WTC11 (cell line): ENCODE measurements at regions not wholly inside any gene's neighbourhood (a gene's known extent, or its start where the extent isn't known, plus 50 kb on each side); places are given as distances from the start of the nearest gene placed in this dataset.

Source experiments
- ATAC-seq: fragments of 200-7000 bp; cut with Tn5 transposase; 2 replicates; pipeline ENCODE4 v1.10.0; 2021; ENCODE audit warnings: mild to moderate bottlenecking, moderate library complexity
- CTCF ChIA-PET: fragments of 300-600 bp; sonication (Branson Sonifier 250); formaldehyde crosslinking; loops from one replicate; lab custom pipeline; 2021; ENCODE audit warnings: antibody characterized with exemption; lab: Charles Lee
- POLR2A ChIA-PET: fragments of 350-600 bp; sonication (Branson Sonifier 250); formaldehyde crosslinking; loops from one replicate; lab custom pipeline; 2021; ENCODE audit warnings: antibody characterized with exemption; lab: Charles Lee
- DNase-seq: peaks from one replicate; pipeline ENCODE4 v3.0.0; 2021; ENCODE audit warnings: low spot score
- H3K27ac Mint-ChIP-seq: 2 replicates; pipeline ENCODE4 v1.8.0; 2021; ENCODE audit warnings: mixed read lengths
- H3K27me3 Mint-ChIP-seq: 2 replicates; pipeline ENCODE4 v1.8.0; 2021; ENCODE audit warnings: low read depth, mild to moderate bottlenecking, moderate library complexity, mixed read lengths
- H3K36me3 Mint-ChIP-seq: 2 replicates; pipeline ENCODE4 v1.8.0; 2021; ENCODE audit warnings: mixed read lengths
- H3K4me1 Mint-ChIP-seq: 2 replicates; pipeline ENCODE4 v1.8.0; 2022; ENCODE audit warnings: mixed read lengths
- H3K4me3 Mint-ChIP-seq: 2 replicates; pipeline ENCODE4 v1.8.0; 2021; ENCODE audit warnings: mild to moderate bottlenecking, moderate library complexity, mixed read lengths
- H3K9me3 Mint-ChIP-seq: 2 replicates; pipeline ENCODE4 v1.8.0; 2021; ENCODE audit warnings: mixed read lengths
- ATF1 ChIP-seq: sonication (generic); formaldehyde crosslinking; IDR thresholded peaks from 2 replicates; pipeline ENCODE4 v1.8.1; 2023; ENCODE audit warnings: mild to moderate bottlenecking, moderate library complexity, missing genetic modification reagents
- CREB1 ChIP-seq: sonication (generic); formaldehyde crosslinking; IDR thresholded peaks from 2 replicates; pipeline ENCODE4 v1.8.0; 2023; ENCODE audit warnings: mild to moderate bottlenecking, missing genetic modification reagents
- FOXJ3 ChIP-seq: sonication (generic); formaldehyde crosslinking; IDR thresholded peaks from 2 replicates; pipeline ENCODE4 v1.9.0; 2021; ENCODE audit warnings: missing genetic modification reagents, mild to moderate bottlenecking, borderline replicate concordance
- FOXP1 ChIP-seq: sonication (generic); formaldehyde crosslinking; IDR thresholded peaks from 2 replicates; pipeline ENCODE4 v1.8.0; 2022; ENCODE audit warnings: missing genetic modification reagents, mild to moderate bottlenecking, moderate library complexity, borderline replicate concordance
- GRHL2 ChIP-seq: fragments of 250-450 bp; sonication (Bioruptor Pico); IDR thresholded peaks from 2 replicates; pipeline ENCODE4 v1.8.0; 2022; ENCODE audit warnings: mild to moderate bottlenecking, moderate library complexity; ENCODE audit not compliant: insufficient replicate concordance, severe bottlenecking
- MXD4 ChIP-seq: fragments of 250-450 bp; sonication (Bioruptor Pico); IDR thresholded peaks from 2 replicates; pipeline ENCODE4 v1.8.0; 2021; ENCODE audit warnings: mild to moderate bottlenecking, moderate library complexity, borderline replicate concordance
- NFYB ChIP-seq: sonication (generic); formaldehyde crosslinking; conservative IDR thresholded peaks from 2 replicates; pipeline ENCODE4 v1.8.0; 2022; ENCODE audit warnings: low read depth, missing genetic modification reagents
- NR1H2 ChIP-seq: sonication (generic); formaldehyde crosslinking; IDR thresholded peaks from 2 replicates; pipeline ENCODE4 v1.9.0; 2021; ENCODE audit warnings: mild to moderate bottlenecking, moderate library complexity, missing genetic modification reagents
- PRRX2 ChIP-seq: fragments of 250-450 bp; sonication (Bioruptor Pico); IDR thresholded peaks from 2 replicates; pipeline ENCODE4 v1.8.0; 2021; ENCODE audit warnings: mild to moderate bottlenecking
- SMAD3 ChIP-seq: sonication (generic); formaldehyde crosslinking; IDR thresholded peaks from 2 replicates; pipeline ENCODE4 v1.8.0; 2022; ENCODE audit warnings: missing genetic modification reagents, mild to moderate bottlenecking, borderline replicate concordance
- SMAD4 ChIP-seq: sonication (generic); formaldehyde crosslinking; IDR thresholded peaks from 2 replicates; pipeline ENCODE4 v1.8.0; 2022; ENCODE audit warnings: mild to moderate bottlenecking, missing genetic modification reagents
- SOX15 ChIP-seq: fragments of 250-450 bp; sonication (Bioruptor Pico); IDR thresholded peaks from 2 replicates; pipeline ENCODE4 v1.9.0; 2021; ENCODE audit warnings: mild to moderate bottlenecking
- ZNF138 ChIP-seq: sonication (generic); formaldehyde crosslinking; conservative IDR thresholded peaks from 2 replicates; pipeline ENCODE4 v1.8.1; 2022; ENCODE audit warnings: mild to moderate bottlenecking, moderate library complexity, missing genetic modification reagents
- ZNF317 ChIP-seq: sonication (generic); formaldehyde crosslinking; IDR thresholded peaks from 2 replicates; pipeline ENCODE4 v1.8.1; 2023; ENCODE audit warnings: low read depth, mild to moderate bottlenecking, moderate library complexity, missing genetic modification reagents, borderline replicate concordance
- ZNF396 ChIP-seq: fragments of 250-450 bp; sonication (Bioruptor Pico); IDR thresholded peaks from 2 replicates; pipeline ENCODE4 v1.8.0; 2021; ENCODE audit warnings: mild to moderate bottlenecking, moderate library complexity, borderline replicate concordance
- ZNF423 ChIP-seq: fragments of 250-450 bp; sonication (Bioruptor Pico); IDR thresholded peaks from 2 replicates; pipeline ENCODE4 v2.1.2; 2022; ENCODE audit warnings: mild to moderate bottlenecking, moderate library complexity
- ZNF671 ChIP-seq: fragments of 250-450 bp; sonication (Bioruptor Pico); IDR thresholded peaks from 2 replicates; pipeline ENCODE4 v1.8.0; 2021; ENCODE audit warnings: mild to moderate bottlenecking
- TF ChIP-seq, protein P1 (sequence below): sonication (generic); formaldehyde crosslinking; IDR thresholded peaks from 2 replicates; pipeline ENCODE4 v1.8.0; 2022; ENCODE audit warnings: mild to moderate bottlenecking, missing genetic modification reagents
- TF ChIP-seq, protein P2 (sequence below): sonication (generic); formaldehyde crosslinking; IDR thresholded peaks from 2 replicates; pipeline ENCODE4 v1.8.0; 2023; ENCODE audit warnings: missing genetic modification reagents
- TF ChIP-seq, protein P3 (sequence below): sonication (generic); formaldehyde crosslinking; IDR thresholded peaks from 2 replicates; pipeline ENCODE4 v1.8.0; 2022; ENCODE audit warnings: mild to moderate bottlenecking, missing genetic modification reagents
- TF ChIP-seq, protein P4 (sequence below): sonication (generic); formaldehyde crosslinking; IDR thresholded peaks from 2 replicates; pipeline ENCODE4 v1.8.0; 2022; ENCODE audit warnings: mild to moderate bottlenecking, missing genetic modification reagents
- TF ChIP-seq, protein P5 (sequence below): fragments of 250-450 bp; sonication (Bioruptor Pico); IDR thresholded peaks from 2 replicates; pipeline ENCODE4 v2.1.2; 2022; ENCODE audit warnings: mild to moderate bottlenecking, moderate library complexity
- TF ChIP-seq, protein P6 (sequence below): sonication (generic); formaldehyde crosslinking; IDR thresholded peaks from 2 replicates; pipeline ENCODE4 v1.8.1; 2023; ENCODE audit warnings: mild to moderate bottlenecking, missing genetic modification reagents, moderate library complexity
- TF ChIP-seq, protein P7 (sequence below): fragments of 250-450 bp; sonication (Bioruptor Pico); IDR thresholded peaks from 2 replicates; pipeline ENCODE4 v1.9.0; 2021; ENCODE audit warnings: mild to moderate bottlenecking
- TF ChIP-seq, protein P8 (sequence below): sonication (generic); formaldehyde crosslinking; IDR thresholded peaks from 2 replicates; pipeline ENCODE4 v1.8.1; 2023; ENCODE audit warnings: mild to moderate bottlenecking, missing genetic modification reagents

DNA sequence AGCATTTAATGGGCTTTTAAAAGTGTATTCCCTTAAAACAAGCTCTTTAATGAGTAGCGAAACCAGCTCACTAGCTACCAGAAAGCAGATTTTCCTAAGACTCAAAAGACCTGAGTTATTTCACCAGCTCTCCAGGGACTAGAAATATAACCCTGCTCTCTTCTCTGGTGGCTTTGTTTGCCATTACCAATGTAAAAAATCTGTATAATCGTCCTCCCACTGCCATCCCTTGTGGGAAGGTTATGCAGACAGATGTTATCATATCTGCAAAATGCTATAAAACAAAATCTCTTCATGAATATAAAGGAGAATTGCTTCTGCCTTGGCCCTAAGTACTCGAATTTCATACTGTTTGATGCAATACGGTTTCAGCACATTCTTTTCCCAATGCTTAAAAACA, 335.2 kb downstream of the NUP35 start (continued):
- TF ChIP-seq, protein P1, sequence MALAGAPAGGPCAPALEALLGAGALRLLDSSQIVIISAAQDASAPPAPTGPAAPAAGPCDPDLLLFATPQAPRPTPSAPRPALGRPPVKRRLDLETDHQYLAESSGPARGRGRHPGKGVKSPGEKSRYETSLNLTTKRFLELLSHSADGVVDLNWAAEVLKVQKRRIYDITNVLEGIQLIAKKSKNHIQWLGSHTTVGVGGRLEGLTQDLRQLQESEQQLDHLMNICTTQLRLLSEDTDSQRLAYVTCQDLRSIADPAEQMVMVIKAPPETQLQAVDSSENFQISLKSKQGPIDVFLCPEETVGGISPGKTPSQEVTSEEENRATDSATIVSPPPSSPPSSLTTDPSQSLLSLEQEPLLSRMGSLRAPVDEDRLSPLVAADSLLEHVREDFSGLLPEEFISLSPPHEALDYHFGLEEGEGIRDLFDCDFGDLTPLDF (CRISPR knock-in tag) = no peak
- TF ChIP-seq, all 79 proteins: peak for 0

DNA sequence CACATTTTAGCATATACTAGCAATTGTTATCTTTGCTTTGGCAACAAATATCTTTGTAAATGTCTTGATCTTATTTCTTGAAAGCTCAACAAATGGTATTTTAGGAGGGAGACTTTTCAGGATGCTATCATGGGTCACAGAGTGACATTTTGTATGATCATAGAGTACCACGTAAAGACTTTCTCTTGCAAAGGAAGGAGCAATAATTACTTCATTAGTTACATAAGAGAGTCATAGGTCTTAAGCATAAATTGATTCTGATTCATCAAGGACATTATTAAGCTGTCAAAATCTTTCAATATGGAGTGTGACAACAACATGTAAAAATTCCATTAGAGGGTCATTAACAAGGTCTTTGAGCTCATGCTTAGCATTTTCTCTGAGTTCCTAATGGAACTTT, 339.6 kb downstream of the NUP35 start:
- Mint-ChIP-seq H3K4me3 (no peak overlapping the region), H3K9me3 (peaks cover 7% of the 10 kb centered on the region), H3K36me3 (peaks cover 6% of the 10 kb centered on the region; the same call in 1 of the 2 replicates), H3K4me1 (peaks cover 3% of the 10 kb centered on the region; the same call in 1 of the 2 replicates), H3K27ac (no peak overlapping the region), H3K27me3 (peaks cover 2% of the 10 kb centered on the region; the same call in 1 of the 2 replicates)
- TF ChIP-seq FOXJ3 (CRISPR knock-in tag) (no peak), ATF1 (CRISPR knock-in tag) (no peak), ZNF317 (no peak), GRHL2 (CRISPR knock-in tag) (no peak), ZNF423 (CRISPR knock-in tag) (no peak), NFYB (CRISPR knock-in tag) (no peak), SMAD4 (no peak), CREB1 (CRISPR knock-in tag) (no peak), FOXP1 (CRISPR knock-in tag) (no peak), PRRX2 (no peak)
- TF ChIP-seq, protein P2, sequence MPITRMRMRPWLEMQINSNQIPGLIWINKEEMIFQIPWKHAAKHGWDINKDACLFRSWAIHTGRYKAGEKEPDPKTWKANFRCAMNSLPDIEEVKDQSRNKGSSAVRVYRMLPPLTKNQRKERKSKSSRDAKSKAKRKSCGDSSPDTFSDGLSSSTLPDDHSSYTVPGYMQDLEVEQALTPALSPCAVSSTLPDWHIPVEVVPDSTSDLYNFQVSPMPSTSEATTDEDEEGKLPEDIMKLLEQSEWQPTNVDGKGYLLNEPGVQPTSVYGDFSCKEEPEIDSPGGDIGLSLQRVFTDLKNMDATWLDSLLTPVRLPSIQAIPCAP (CRISPR knock-in tag) = no peak
- TF ChIP-seq, protein P3, sequence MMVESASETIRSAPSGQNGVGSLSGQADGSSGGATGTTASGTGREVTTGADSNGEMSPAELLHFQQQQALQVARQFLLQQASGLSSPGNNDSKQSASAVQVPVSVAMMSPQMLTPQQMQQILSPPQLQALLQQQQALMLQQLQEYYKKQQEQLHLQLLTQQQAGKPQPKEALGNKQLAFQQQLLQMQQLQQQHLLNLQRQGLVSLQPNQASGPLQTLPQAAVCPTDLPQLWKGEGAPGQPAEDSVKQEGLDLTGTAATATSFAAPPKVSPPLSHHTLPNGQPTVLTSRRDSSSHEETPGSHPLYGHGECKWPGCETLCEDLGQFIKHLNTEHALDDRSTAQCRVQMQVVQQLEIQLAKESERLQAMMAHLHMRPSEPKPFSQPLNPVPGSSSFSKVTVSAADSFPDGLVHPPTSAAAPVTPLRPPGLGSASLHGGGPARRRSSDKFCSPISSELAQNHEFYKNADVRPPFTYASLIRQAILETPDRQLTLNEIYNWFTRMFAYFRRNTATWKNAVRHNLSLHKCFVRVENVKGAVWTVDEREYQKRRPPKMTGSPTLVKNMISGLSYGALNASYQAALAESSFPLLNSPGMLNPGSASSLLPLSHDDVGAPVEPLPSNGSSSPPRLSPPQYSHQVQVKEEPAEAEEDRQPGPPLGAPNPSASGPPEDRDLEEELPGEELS (CRISPR knock-in tag) = no peak
- TF ChIP-seq, protein P4, sequence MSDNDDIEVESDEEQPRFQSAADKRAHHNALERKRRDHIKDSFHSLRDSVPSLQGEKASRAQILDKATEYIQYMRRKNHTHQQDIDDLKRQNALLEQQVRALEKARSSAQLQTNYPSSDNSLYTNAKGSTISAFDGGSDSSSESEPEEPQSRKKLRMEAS (CRISPR knock-in tag) = no peak
- TF ChIP-seq, protein P5, sequence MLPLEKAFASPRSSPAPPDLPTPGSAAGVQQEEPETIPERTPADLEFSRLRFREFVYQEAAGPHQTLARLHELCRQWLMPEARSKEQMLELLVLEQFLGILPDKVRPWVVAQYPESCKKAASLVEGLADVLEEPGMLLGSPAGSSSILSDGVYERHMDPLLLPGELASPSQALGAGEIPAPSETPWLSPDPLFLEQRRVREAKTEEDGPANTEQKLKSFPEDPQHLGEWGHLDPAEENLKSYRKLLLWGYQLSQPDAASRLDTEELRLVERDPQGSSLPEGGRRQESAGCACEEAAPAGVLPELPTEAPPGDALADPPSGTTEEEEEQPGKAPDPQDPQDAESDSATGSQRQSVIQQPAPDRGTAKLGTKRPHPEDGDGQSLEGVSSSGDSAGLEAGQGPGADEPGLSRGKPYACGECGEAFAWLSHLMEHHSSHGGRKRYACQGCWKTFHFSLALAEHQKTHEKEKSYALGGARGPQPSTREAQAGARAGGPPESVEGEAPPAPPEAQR (CRISPR knock-in tag) = no peak
- TF ChIP-seq, protein P6, sequence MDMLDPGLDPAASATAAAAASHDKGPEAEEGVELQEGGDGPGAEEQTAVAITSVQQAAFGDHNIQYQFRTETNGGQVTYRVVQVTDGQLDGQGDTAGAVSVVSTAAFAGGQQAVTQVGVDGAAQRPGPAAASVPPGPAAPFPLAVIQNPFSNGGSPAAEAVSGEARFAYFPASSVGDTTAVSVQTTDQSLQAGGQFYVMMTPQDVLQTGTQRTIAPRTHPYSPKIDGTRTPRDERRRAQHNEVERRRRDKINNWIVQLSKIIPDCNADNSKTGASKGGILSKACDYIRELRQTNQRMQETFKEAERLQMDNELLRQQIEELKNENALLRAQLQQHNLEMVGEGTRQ (CRISPR knock-in tag) = no peak
- no peak for ATAC-seq
- ChIA-PET CTCF (no interaction called here), POLR2A (no interaction called here)
- DNase-seq = no peak

DNA sequence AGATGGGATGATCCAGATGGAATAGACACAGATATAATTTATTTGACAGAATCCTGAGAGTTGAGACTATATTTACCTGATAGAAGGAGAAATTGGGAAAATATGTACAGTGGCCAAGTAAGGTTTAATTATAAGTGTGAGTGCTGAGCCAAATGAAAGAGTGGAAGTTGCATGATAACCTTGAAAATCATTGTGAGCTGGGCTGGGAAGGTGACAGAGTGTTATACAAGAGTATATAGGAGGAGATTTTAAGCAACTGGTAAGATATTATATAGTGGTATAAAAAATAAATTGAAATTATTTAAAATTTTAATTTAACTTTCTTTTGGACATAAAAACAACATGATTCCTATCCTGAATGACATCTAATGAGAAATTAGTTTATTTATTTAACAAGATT, 340.8 kb downstream of the NUP35 start:
- Mint-ChIP-seq H3K27me3 (peaks cover 2% of the 10 kb centered on the region; the same call in 1 of the 2 replicates), H3K27ac (no peak overlapping the region), H3K36me3 (peaks cover 16% of the 10 kb centered on the region), H3K4me3 (no peak overlapping the region), H3K4me1 (peaks cover 3% of the 10 kb centered on the region; the same call in 1 of the 2 replicates), H3K9me3 (peaks cover 17% of the 10 kb centered on the region)
- CTCF ChIA-PET = no interaction called here
- no peak for DNase-seq
- POLR2A ChIA-PET = no interaction called here
- no peak for ATAC-seq
- TF ChIP-seq ZNF396 (no peak), ZNF138 (CRISPR knock-in tag) (no peak), MXD4 (CRISPR knock-in tag) (no peak), NR1H2 (no peak), SOX15 (CRISPR knock-in tag) (no peak), SMAD3 (CRISPR knock-in tag) (no peak), ZNF671 (CRISPR knock-in tag) (no peak)
- TF ChIP-seq, protein P7, sequence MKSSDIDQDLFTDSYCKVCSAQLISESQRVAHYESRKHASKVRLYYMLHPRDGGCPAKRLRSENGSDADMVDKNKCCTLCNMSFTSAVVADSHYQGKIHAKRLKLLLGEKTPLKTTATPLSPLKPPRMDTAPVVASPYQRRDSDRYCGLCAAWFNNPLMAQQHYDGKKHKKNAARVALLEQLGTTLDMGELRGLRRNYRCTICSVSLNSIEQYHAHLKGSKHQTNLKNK (CRISPR knock-in tag) = no peak
- TF ChIP-seq, protein P8, sequence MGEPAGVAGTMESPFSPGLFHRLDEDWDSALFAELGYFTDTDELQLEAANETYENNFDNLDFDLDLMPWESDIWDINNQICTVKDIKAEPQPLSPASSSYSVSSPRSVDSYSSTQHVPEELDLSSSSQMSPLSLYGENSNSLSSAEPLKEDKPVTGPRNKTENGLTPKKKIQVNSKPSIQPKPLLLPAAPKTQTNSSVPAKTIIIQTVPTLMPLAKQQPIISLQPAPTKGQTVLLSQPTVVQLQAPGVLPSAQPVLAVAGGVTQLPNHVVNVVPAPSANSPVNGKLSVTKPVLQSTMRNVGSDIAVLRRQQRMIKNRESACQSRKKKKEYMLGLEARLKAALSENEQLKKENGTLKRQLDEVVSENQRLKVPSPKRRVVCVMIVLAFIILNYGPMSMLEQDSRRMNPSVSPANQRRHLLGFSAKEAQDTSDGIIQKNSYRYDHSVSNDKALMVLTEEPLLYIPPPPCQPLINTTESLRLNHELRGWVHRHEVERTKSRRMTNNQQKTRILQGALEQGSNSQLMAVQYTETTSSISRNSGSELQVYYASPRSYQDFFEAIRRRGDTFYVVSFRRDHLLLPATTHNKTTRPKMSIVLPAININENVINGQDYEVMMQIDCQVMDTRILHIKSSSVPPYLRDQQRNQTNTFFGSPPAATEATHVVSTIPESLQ (CRISPR knock-in tag) = no peak
